A549 (cell line): ENCODE measurements at regions not wholly inside any gene's neighbourhood (a gene's known extent, or its start where the extent isn't known, plus 50 kb on each side); places are given as distances from the start of the nearest gene placed in this dataset.
A peak's percentile ranks its signal among the peaks of the same experiment; 100 is the strongest.

ENCODE experiments used
- ATAC-seq, 2 experiments: fragments of 200-7000 bp in 1 of 2; fragments of >200 bp in 1 of 2; cut with Nextera tagmentation in 1 of 2; cut with Tn5 transposase in 1 of 2; 3 replicates each; pipeline versions ENCODE4 v1.8.0 to v1.9.1; 2018 to 2020; ENCODE audit warnings: mild to moderate bottlenecking in 1 of 2, moderate library complexity in 1 of 2
- CTCF ChIA-PET: fragments of 300-600 bp; sonication (Branson Sonifier 250); formaldehyde crosslinking; extraction: SDS; loops from one replicate; lab custom pipeline; 2021; ENCODE audit warnings: antibody characterized with exemption, inconsistent platforms; lab: Yijun Ruan, JAX
- POLR2A ChIA-PET: fragments of 350-600 bp; formaldehyde crosslinking; extraction: SDS; loops from one replicate; lab custom pipeline; 2021; ENCODE audit warnings: antibody characterized with exemption, inconsistent platforms; lab: Yijun Ruan, JAX
- DNase-seq, 2 experiments: peaks; one replicate each; pipeline versions ENCODE4 v3.0.0 to v3.0.0-alpha.2; 2011 to 2016; ENCODE audit warnings: low read depth in 1 of 2, low spot score in 1 of 2
- FAIRE-seq: peaks from 2 replicates; lab custom pipeline; 2011; peaks lifted over from hg19 to GRCh38; lab: Jason Lieb, UNC
- H3K27ac ChIP-seq, 2 experiments: fragments of >200 bp; sonication (Bioruptor Twin); formaldehyde crosslinking; 3 replicates each; pipeline ENCODE4 v1.5.1; 2016 to 2017
- H3K4me1 ChIP-seq: fragments of >200 bp; sonication (Bioruptor Twin); formaldehyde crosslinking; 3 replicates; pipeline ENCODE4 v1.6.1; 2016
- H3K4me2 ChIP-seq: fragments of >200 bp; sonication (Bioruptor Twin); formaldehyde crosslinking; 3 replicates; pipeline ENCODE4 v1.6.1; 2016
- H3K4me3 ChIP-seq: fragments of >200 bp; sonication (Bioruptor Twin); formaldehyde crosslinking; 3 replicates; pipeline ENCODE4 v1.5.1; 2016
- H3K9me3 ChIP-seq: fragments of >200 bp; sonication (Bioruptor Twin); formaldehyde crosslinking; 3 replicates; pipeline ENCODE4 v1.6.1; 2016
- BCL3 ChIP-seq: fragments of >200 bp; sonication (Bioruptor Twin); formaldehyde crosslinking; IDR thresholded peaks from 3 replicates; pipeline ENCODE4 v1.6.1; 2016
- CBX2 ChIP-seq: fragments of 200-600 bp; sonication (generic); IDR thresholded peaks from 2 replicates; pipeline ENCODE4 v1.6.1; 2016; ENCODE audit warnings: low read depth, mild to moderate bottlenecking, borderline replicate concordance
- CBX8 ChIP-seq: fragments of 200-600 bp; sonication (generic); IDR thresholded peaks from 2 replicates; pipeline ENCODE4 v1.6.1; 2016
- CEBPB ChIP-seq, 2 experiments: fragments of >200 bp in 1 of 2; sonication (Bioruptor Twin) in 1 of 2; formaldehyde crosslinking in 1 of 2; IDR thresholded peaks; 2 replicates each; pipeline ENCODE4 v1.6.1; 2012 to 2016
- CHD2 ChIP-seq: fragments of 150-350 bp; IDR thresholded peaks from 2 replicates; pipeline ENCODE4 v1.6.1; 2014; ENCODE audit warnings: low read length; ENCODE audit not compliant: partially characterized antibody
- EHMT2 ChIP-seq: fragments of 200-600 bp; sonication (generic); IDR thresholded peaks from 2 replicates; pipeline ENCODE4 v1.6.1; 2016; ENCODE audit warnings: antibody characterized with exemption, low read depth, mild to moderate bottlenecking, moderate library complexity
- EP300 ChIP-seq, 2 experiments: fragments of >200 bp; sonication (Bioruptor Twin); formaldehyde crosslinking; IDR thresholded peaks; 2 replicates in 1 of 2; 3 replicates in 1 of 2; pipeline ENCODE4 v1.6.1; 2016 to 2017
- FOSB ChIP-seq: fragments of 250-450 bp; sonication (Bioruptor Pico); IDR thresholded peaks from 2 replicates; pipeline ENCODE4 v1.5.0; 2020; ENCODE audit warnings: mild to moderate bottlenecking, moderate library complexity
- FOSL2 ChIP-seq, 2 experiments: fragments of 450-650 bp in 1 of 2; fragments of >200 bp in 1 of 2; sonication (Bioruptor Twin) in 1 of 2; formaldehyde crosslinking; IDR thresholded peaks; 2 replicates each; pipeline versions ENCODE4 v1.5.0 to v1.6.1; 2016 to 2020; ENCODE audit warnings: mild to moderate bottlenecking in 1 of 2, moderate library complexity in 1 of 2
- HDAC2 ChIP-seq: fragments of 200-600 bp; sonication (generic); IDR thresholded peaks from 2 replicates; pipeline ENCODE4 v1.6.1; 2016
- HES2 ChIP-seq: fragments of >200 bp; sonication (Bioruptor Twin); formaldehyde crosslinking; IDR thresholded peaks from 2 replicates; pipeline ENCODE4 v1.6.1; 2016
- HEYL ChIP-seq: fragments of 250-450 bp; sonication (Bioruptor Pico); IDR thresholded peaks from 2 replicates; pipeline ENCODE4 v1.8.0; 2021; ENCODE audit warnings: mild to moderate bottlenecking, moderate library complexity
- HMGXB4 ChIP-seq: fragments of 250-450 bp; sonication (Bioruptor Pico); IDR thresholded peaks from 2 replicates; pipeline ENCODE4 v1.5.0; 2021; ENCODE audit warnings: mild to moderate bottlenecking, moderate library complexity, borderline replicate concordance
- HOXB13 ChIP-seq: fragments of 250-450 bp; sonication (Bioruptor Pico); IDR thresholded peaks from 2 replicates; pipeline ENCODE4 v1.5.0; 2020; ENCODE audit warnings: low read depth, mild to moderate bottlenecking, moderate library complexity
- JUN ChIP-seq, 2 experiments: fragments of >200 bp; sonication (Bioruptor Twin); formaldehyde crosslinking; IDR thresholded peaks; 2 replicates in 1 of 2; 3 replicates in 1 of 2; pipeline ENCODE4 v1.6.1; 2016 to 2017
- JUNB ChIP-seq: fragments of >200 bp; sonication (Bioruptor Twin); formaldehyde crosslinking; IDR thresholded peaks from 2 replicates; pipeline ENCODE4 v1.6.1; 2016
- KDM1A ChIP-seq: fragments of 200-600 bp; sonication (generic); IDR thresholded peaks from 2 replicates; pipeline ENCODE4 v1.6.1; 2016; ENCODE audit warnings: low read depth, mild to moderate bottlenecking
- NFE2L2 ChIP-seq: fragments of 150-350 bp; conservative IDR thresholded peaks from 2 replicates; pipeline ENCODE4 v1.6.1; 2014; ENCODE audit warnings: low read length
- NPAS2 ChIP-seq: fragments of 250-450 bp; sonication (Bioruptor Pico); IDR thresholded peaks from 2 replicates; pipeline ENCODE4 v1.8.0; 2022; ENCODE audit warnings: mild to moderate bottlenecking, moderate library complexity, borderline replicate concordance
- RAD21 ChIP-seq, 2 experiments: fragments of >200 bp in 1 of 2; sonication (Bioruptor Twin) in 1 of 2; formaldehyde crosslinking in 1 of 2; IDR thresholded peaks in 1 of 2; conservative IDR thresholded peaks in 1 of 2; 2 replicates in 1 of 2; 3 replicates in 1 of 2; pipeline ENCODE4 v1.6.1; 2012 to 2018; ENCODE audit warnings: inconsistent platforms in 1 of 2
- RNF2 ChIP-seq: fragments of 200-600 bp; sonication (generic); IDR thresholded peaks from 2 replicates; pipeline ENCODE4 v1.6.1; 2016; ENCODE audit warnings: low read depth, mild to moderate bottlenecking, antibody characterized with exemption, moderate library complexity, borderline replicate concordance
- SMC3 ChIP-seq: fragments of >200 bp; sonication (Bioruptor Twin); formaldehyde crosslinking; IDR thresholded peaks from 3 replicates; pipeline ENCODE4 v1.6.1; 2018; ENCODE audit warnings: inconsistent platforms
- SREBF2 ChIP-seq: fragments of 450-650 bp; IDR thresholded peaks from 2 replicates; pipeline ENCODE4 v1.6.1; 2014; ENCODE audit warnings: mild to moderate bottlenecking, moderate library complexity
- TP53 ChIP-seq: fragments of 250-450 bp; sonication (Bioruptor Pico); IDR thresholded peaks from 2 replicates; pipeline ENCODE4 v1.5.0; 2021; ENCODE audit warnings: mild to moderate bottlenecking, moderate library complexity
- USF2 ChIP-seq: fragments of 450-650 bp; IDR thresholded peaks from 2 replicates; pipeline ENCODE4 v1.6.1; 2014; ENCODE audit warnings: antibody characterized with exemption
- ZC3H11A ChIP-seq: fragments of 450-650 bp; IDR thresholded peaks from 2 replicates; pipeline ENCODE4 v1.6.1; 2014; ENCODE audit warnings: antibody characterized with exemption, mild to moderate bottlenecking
- ZFP36 ChIP-seq: fragments of 450-650 bp; IDR thresholded peaks from 2 replicates; pipeline ENCODE4 v1.6.1; 2014; ENCODE audit warnings: borderline replicate concordance; ENCODE audit not compliant: partially characterized antibody
- ZSCAN20 ChIP-seq: fragments of 250-450 bp; sonication (Bioruptor Pico); IDR thresholded peaks from 2 replicates; pipeline ENCODE4 v1.8.0; 2022; ENCODE audit warnings: mild to moderate bottlenecking, moderate library complexity
- WGBS: methylation state at CpG from one replicate; pipeline ENCODE4 v1.1.6; 2017; ENCODE audit errors: missing lambda C conversion rate; 5-methylcytosine and 5-hydroxymethylcytosine counted together

- TF ChIP-seq ZC3H11A (no peak), KDM1A (no peak), CEBPB (IDR thresholded peaks at IDR 0.05) (no peak), CBX8 (no peak), ZSCAN20 (no peak), JUNB (no peak), NFE2L2 (no peak), EP300 (IDR thresholded peaks at IDR 0.05) (no peak), FOSL2 (IDR thresholded peaks at IDR 0.05) (no peak), FOSL2 (CRISPR knock-in tag; IDR thresholded peaks at IDR 0.05) (no peak), SMC3 (no peak)
- FAIRE-seq (no peak), ATAC-seq (no peak), DNase-seq (no peak)
- Histone ChIP-seq H3K4me2 (no peak overlapping the region), H3K4me1 (peaks cover 18% of the 10 kb centered on the region), H3K9me3 (no peaks in the 10 kb centered on the region), H3K4me3 (no peak overlapping the region), H3K27ac (no peak overlapping the region)
- ChIA-PET CTCF (interaction anchor here (0.6 to 1.4 kb wide), 2 partner anchors 12 to 550 kb away, joined by 3 to 4 read pairs; partner anchors contain the start of gene KLF5), POLR2A (interaction anchor here (0.7 kb wide), 1 partner anchor 749 kb away, joined by 3 read pairs; no protein-coding TSS in a partner anchor)
- WGBS: 91% methylated on average over 7 of the region's 7 CpGs
These were observed 525.3 kb downstream of the KLF12 start for GRCh38 chr13:73608711-73609485.

- CTCF ChIA-PET: interaction anchor here (0.5 to 1.1 kb wide), 2 partner anchors 9 to 88 kb away, joined by 3 to 4 read pairs; no protein-coding TSS in a partner anchor
- peak overlapping the region; percentile 35 for H3K4me2 ChIP-seq
- POLR2A ChIA-PET: no interaction called here
- H3K27ac ChIP-seq: no peak overlapping the region
- TF ChIP-seq CBX2: no peak
- no peak for TF ChIP-seq HES2
- no peak for TF ChIP-seq NPAS2 (CRISPR knock-in tag)
- no peak for TF ChIP-seq ZFP36
- no peak for TF ChIP-seq HOXB13 (CRISPR knock-in tag)
- TF ChIP-seq ZC3H11A: no peak
- TF ChIP-seq TP53 (CRISPR knock-in tag): no peak
- TF ChIP-seq CHD2: no peak
- TF ChIP-seq RAD21 (conservative IDR thresholded peaks at IDR 0.05 in 1 of 2, IDR thresholded peaks at IDR 0.05 in 1 of 2): no peak
- no peak for TF ChIP-seq ZSCAN20
- TF ChIP-seq SMC3: no peak
- no peak for TF ChIP-seq HDAC2
- no peak for TF ChIP-seq HEYL (CRISPR knock-in tag)
- 48% methylated on average over 2 of the region's 2 CpGs for WGBS
- FAIRE-seq: no peak
- no peaks in the 10 kb centered on the region for H3K9me3 ChIP-seq
- no peak for ATAC-seq
- peaks cover 18% of the 10 kb centered on the region for H3K4me1 ChIP-seq
- DNase-seq: no peak
- H3K4me3 ChIP-seq: no peak overlapping the region
These were observed 526.1 kb downstream of the KLF12 start for GRCh38 chr13:73608157-73608516.

GRCh38 chr13:73607489-73608156, 526.6 kb downstream of the KLF12 start:
- DNase-seq (no peak), ATAC-seq (no peak), FAIRE-seq (no peak)
- 41% methylated on average over 6 of the region's 6 CpGs for WGBS
- peaks cover 18% of the 10 kb centered on the region for H3K4me1 ChIP-seq
- POLR2A ChIA-PET: no interaction called here
- CTCF ChIA-PET: interaction anchor here (0.5 to 1.1 kb wide), 2 partner anchors 10 to 89 kb away, joined by 3 to 4 read pairs; no protein-coding TSS in a partner anchor
- H3K4me2 ChIP-seq: peak overlapping the region; percentile 35; the same call in 2 of the 3 replicates
- H3K27ac ChIP-seq: no peak overlapping the region
- no peak overlapping the region for H3K4me3 ChIP-seq
- H3K9me3 ChIP-seq: no peaks in the 10 kb centered on the region
- TF ChIP-seq ZFP36 (no peak), RAD21 (conservative IDR thresholded peaks at IDR 0.05 in 1 of 2, IDR thresholded peaks at IDR 0.05 in 1 of 2) (no peak), FOSB (CRISPR knock-in tag) (no peak), SREBF2 (no peak), RNF2 (no peak), HDAC2 (no peak), USF2 (no peak), BCL3 (no peak), HMGXB4 (CRISPR knock-in tag) (no peak), CBX8 (no peak), JUN (IDR thresholded peaks at IDR 0.05) (no peak), EHMT2 (no peak), HEYL (CRISPR knock-in tag) (no peak)
